ENCODE measurements at regions not wholly inside any gene's neighbourhood (a gene's known extent, or its start where the extent isn't known, plus 50 kb on each side); places are given as distances from the start of the nearest gene placed in this dataset.

- H3K9me3 ChIP-seq = no peaks in the 10 kb centered on the region
- H3K4me1 ChIP-seq = no peaks in the 10 kb centered on the region; the same call in 1 of the 2 replicates
- H3K27me3 ChIP-seq = no peaks in the 10 kb centered on the region
- H3K36me3 ChIP-seq = no peaks in the 10 kb centered on the region
- no peak for TF ChIP-seq CTCF (IDR thresholded peaks at IDR 0.05; ENCODE audit: low read depth, low read length)
- no peak overlapping the region for H3K4me3 ChIP-seq (ENCODE audit: low read depth, low read length)
- DNase-seq = no peak
Observed at GRCh38 chr9:28956116-28956880, 1383.0 kb upstream of the C9orf72 start.

GRCh38 chr9:28960602-28961001 is 1387.3 kb upstream of the C9orf72 start:
- H3K9me3 ChIP-seq = no peaks in the 10 kb centered on the region
- no peak for DNase-seq
- no peak for TF ChIP-seq CTCF (IDR thresholded peaks at IDR 0.05; ENCODE audit: low read depth, low read length)
- H3K36me3 ChIP-seq = no peaks in the 10 kb centered on the region
- H3K4me1 ChIP-seq = no peaks in the 10 kb centered on the region; the same call in 1 of the 2 replicates
- no peaks in the 10 kb centered on the region for H3K27me3 ChIP-seq
- no peak overlapping the region for H3K4me3 ChIP-seq (ENCODE audit: low read depth, low read length)

GRCh38 chr9:28961623-28962022 is 1388.3 kb upstream of the C9orf72 start:
- Histone ChIP-seq H3K27me3 (no peaks in the 10 kb centered on the region), H3K4me1 (no peaks in the 10 kb centered on the region), H3K4me3 (ENCODE audit: low read depth, low read length) (no peak overlapping the region), H3K36me3 (no peaks in the 10 kb centered on the region), H3K9me3 (no peaks in the 10 kb centered on the region)
- no peak for TF ChIP-seq CTCF (IDR thresholded peaks at IDR 0.05; ENCODE audit: low read depth, low read length)
- DNase-seq = no peak

GRCh38 chr9:28967226-28967625 is 1393.9 kb upstream of the C9orf72 start:
- no peak overlapping the region for H3K4me3 ChIP-seq (ENCODE audit: low read depth, low read length)
- H3K9me3 ChIP-seq = no peaks in the 10 kb centered on the region
- DNase-seq = no peak
- no peaks in the 10 kb centered on the region for H3K36me3 ChIP-seq
- H3K27me3 ChIP-seq = no peaks in the 10 kb centered on the region
- no peak for TF ChIP-seq CTCF (IDR thresholded peaks at IDR 0.05; ENCODE audit: low read depth, low read length)
- H3K4me1 ChIP-seq = no peaks in the 10 kb centered on the region

- Histone ChIP-seq H3K27me3 (no peaks in the 10 kb centered on the region), H3K36me3 (no peaks in the 10 kb centered on the region), H3K4me3 (ENCODE audit: low read depth, low read length) (no peak overlapping the region), H3K9me3 (no peaks in the 10 kb centered on the region), H3K4me1 (no peaks in the 10 kb centered on the region)
- no peak for TF ChIP-seq CTCF (IDR thresholded peaks at IDR 0.05; ENCODE audit: low read depth, low read length)
- no peak for DNase-seq
Observed at GRCh38 chr9:28970241-28970654, 1397.0 kb upstream of the C9orf72 start.

GRCh38 chr9:28971881-28972280 is 1398.6 kb upstream of the C9orf72 start:
- no peaks in the 10 kb centered on the region for H3K27me3 ChIP-seq
- no peak overlapping the region for H3K4me3 ChIP-seq (ENCODE audit: low read depth, low read length)
- H3K36me3 ChIP-seq = no peaks in the 10 kb centered on the region
- no peak for TF ChIP-seq CTCF (IDR thresholded peaks at IDR 0.05; ENCODE audit: low read depth, low read length)
- DNase-seq = no peak
- no peaks in the 10 kb centered on the region for H3K4me1 ChIP-seq
- H3K9me3 ChIP-seq = no peaks in the 10 kb centered on the region
